ENCODE measurements at regions not wholly inside any gene's neighbourhood (a gene's known extent, or its start where the extent isn't known, plus 50 kb on each side); places are given as distances from the start of the nearest gene placed in this dataset.

DNA sequence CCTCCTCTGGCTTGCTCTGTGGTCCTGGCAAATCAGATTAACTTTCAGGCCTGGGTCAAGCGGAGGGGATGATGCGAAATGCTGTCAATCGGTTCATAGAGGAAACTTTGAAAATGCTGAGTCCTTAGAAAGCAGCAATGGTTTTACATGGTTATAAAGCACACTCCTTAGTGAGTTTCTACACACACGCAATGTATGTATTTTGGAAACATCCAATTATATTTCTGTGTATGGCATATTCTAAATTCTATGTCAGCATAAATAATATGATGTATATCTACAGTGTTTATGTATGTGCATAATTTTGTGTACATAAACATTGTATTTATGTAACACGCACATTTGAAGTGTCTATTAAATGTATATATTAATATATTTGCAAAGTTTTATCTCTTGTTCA lies 118.0 kb upstream of the ARID2 start:
- Histone ChIP-seq H3K27me3 (ENCODE audit: insufficient read depth in 3 of 3, low read length in 2 of 3) (no peaks in the 10 kb centered on the region), H3K4me3 (peak overlapping the region; percentile 43), H3K9me3 (no peaks in the 10 kb centered on the region), H3K27ac (no peak overlapping the region), H3K36me3 (ENCODE audit: insufficient read depth in 1 of 2, low read depth in 1 of 2) (no peaks in the 10 kb centered on the region), H3K4me1 (peaks cover 13% of the 10 kb centered on the region)
- TF ChIP-seq, protein P1, sequence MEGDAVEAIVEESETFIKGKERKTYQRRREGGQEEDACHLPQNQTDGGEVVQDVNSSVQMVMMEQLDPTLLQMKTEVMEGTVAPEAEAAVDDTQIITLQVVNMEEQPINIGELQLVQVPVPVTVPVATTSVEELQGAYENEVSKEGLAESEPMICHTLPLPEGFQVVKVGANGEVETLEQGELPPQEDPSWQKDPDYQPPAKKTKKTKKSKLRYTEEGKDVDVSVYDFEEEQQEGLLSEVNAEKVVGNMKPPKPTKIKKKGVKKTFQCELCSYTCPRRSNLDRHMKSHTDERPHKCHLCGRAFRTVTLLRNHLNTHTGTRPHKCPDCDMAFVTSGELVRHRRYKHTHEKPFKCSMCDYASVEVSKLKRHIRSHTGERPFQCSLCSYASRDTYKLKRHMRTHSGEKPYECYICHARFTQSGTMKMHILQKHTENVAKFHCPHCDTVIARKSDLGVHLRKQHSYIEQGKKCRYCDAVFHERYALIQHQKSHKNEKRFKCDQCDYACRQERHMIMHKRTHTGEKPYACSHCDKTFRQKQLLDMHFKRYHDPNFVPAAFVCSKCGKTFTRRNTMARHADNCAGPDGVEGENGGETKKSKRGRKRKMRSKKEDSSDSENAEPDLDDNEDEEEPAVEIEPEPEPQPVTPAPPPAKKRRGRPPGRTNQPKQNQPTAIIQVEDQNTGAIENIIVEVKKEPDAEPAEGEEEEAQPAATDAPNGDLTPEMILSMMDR (IDR thresholded peaks at IDR 0.05): no peak
- DNase-seq (no peak), ATAC-seq (no peak)
- WGBS, 3 donors: 73 to 83% (median 73%) methylated on average over 5 of the region's 5 CpGs
- intact Hi-C loops (cut with DNase I): loop anchor here in 1 of 2 donors (5.0 kb wide), 1 partner anchor 44 kb away; no protein-coding TSS in a partner anchor

- intact Hi-C loops (cut with DNase I): loop anchor here in 1 of 2 donors (5.0 kb wide), 1 partner anchor 45 kb away; no protein-coding TSS in a partner anchor
- Histone ChIP-seq H3K27ac (no peak overlapping the region), H3K36me3 (ENCODE audit: insufficient read depth in 1 of 2, low read depth in 1 of 2) (no peaks in the 10 kb centered on the region), H3K27me3 (ENCODE audit: insufficient read depth in 3 of 3, low read length in 2 of 3) (no peaks in the 10 kb centered on the region), H3K4me3 (no peak overlapping the region), H3K4me1 (peaks cover 13% of the 10 kb centered on the region), H3K9me3 (no peaks in the 10 kb centered on the region)
- no peak for ATAC-seq
- 93 to 95% (median 95%) methylated on average over 7 of the region's 7 CpGs for WGBS, 3 donors
- DNase-seq: no peak
- TF ChIP-seq, protein P1 (IDR thresholded peaks at IDR 0.05): no peak
Measured at GRCh38 chr12:45612044-45612794, 117.3 kb upstream of the ARID2 start.

DNA sequence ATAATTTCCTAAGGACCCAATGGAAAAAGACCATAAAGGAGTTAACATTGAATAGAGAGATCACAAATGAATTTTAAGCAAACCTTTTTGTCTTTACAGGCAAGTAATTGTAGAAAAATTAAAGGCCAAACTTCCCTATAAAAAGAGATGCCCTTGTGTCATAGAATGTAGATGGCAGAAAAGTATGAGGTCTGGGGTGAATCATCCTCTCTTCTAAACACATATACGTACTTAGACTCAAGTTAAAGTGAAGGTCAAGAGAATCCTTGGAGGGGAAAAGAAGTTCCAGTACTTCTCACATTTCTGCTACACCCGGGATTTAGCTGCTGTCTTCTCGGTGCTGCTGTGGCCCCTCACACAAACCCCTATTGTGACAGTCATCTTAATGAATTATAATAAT lies 116.2 kb upstream of the ARID2 start:
- H3K27ac ChIP-seq: no peak overlapping the region
- DNase-seq: no peak
- H3K36me3 ChIP-seq (ENCODE audit: insufficient read depth in 1 of 2, low read depth in 1 of 2): no peaks in the 10 kb centered on the region
- WGBS, 3 donors: 56 to 86% (median 63%) methylated on average over 3 of the region's 3 CpGs
- TF ChIP-seq, protein P1 (IDR thresholded peaks at IDR 0.05): no peak
- H3K9me3 ChIP-seq: no peaks in the 10 kb centered on the region
- ATAC-seq: no peak
- intact Hi-C loops (cut with DNase I): loop anchor here in 1 of 2 donors (5.0 kb wide), 1 partner anchor 46 kb away; no protein-coding TSS in a partner anchor
- H3K27me3 ChIP-seq (ENCODE audit: insufficient read depth in 3 of 3, low read length in 2 of 3): no peaks in the 10 kb centered on the region
- H3K4me3 ChIP-seq: no peak overlapping the region
- peaks cover 13% of the 10 kb centered on the region for H3K4me1 ChIP-seq

GRCh38 chr12:45613855-45614254 lies 115.7 kb upstream of the ARID2 start:
- ATAC-seq (no peak), DNase-seq (no peak)
- Histone ChIP-seq H3K36me3 (ENCODE audit: insufficient read depth in 1 of 2, low read depth in 1 of 2) (no peaks in the 10 kb centered on the region), H3K27me3 (ENCODE audit: insufficient read depth in 3 of 3, low read length in 2 of 3) (no peaks in the 10 kb centered on the region), H3K27ac (no peak overlapping the region), H3K4me3 (no peak overlapping the region), H3K9me3 (no peaks in the 10 kb centered on the region), H3K4me1 (peaks cover 13% of the 10 kb centered on the region)
- intact Hi-C loops (cut with DNase I): loop anchor here in 1 of 2 donors (5.0 kb wide), 1 partner anchor 47 kb away; no protein-coding TSS in a partner anchor
- WGBS, 3 donors: 67 to 81% (median 69%) methylated on average over 2 of the region's 2 CpGs
- TF ChIP-seq, protein P1 (IDR thresholded peaks at IDR 0.05): no peak
